ENCODE measurements at regions not wholly inside any gene's neighbourhood (a gene's known extent, or its start where the extent isn't known, plus 50 kb on each side); places are given as distances from the start of the nearest gene placed in this dataset.

- no peak for DNase-seq
Measured at GRCh38 chr20:22307409-22307808, 277.0 kb downstream of the FOXA2 start.

GRCh38 chr20:22305381-22305780, 279.0 kb downstream of the FOXA2 start:
- no peak for DNase-seq

DNA sequence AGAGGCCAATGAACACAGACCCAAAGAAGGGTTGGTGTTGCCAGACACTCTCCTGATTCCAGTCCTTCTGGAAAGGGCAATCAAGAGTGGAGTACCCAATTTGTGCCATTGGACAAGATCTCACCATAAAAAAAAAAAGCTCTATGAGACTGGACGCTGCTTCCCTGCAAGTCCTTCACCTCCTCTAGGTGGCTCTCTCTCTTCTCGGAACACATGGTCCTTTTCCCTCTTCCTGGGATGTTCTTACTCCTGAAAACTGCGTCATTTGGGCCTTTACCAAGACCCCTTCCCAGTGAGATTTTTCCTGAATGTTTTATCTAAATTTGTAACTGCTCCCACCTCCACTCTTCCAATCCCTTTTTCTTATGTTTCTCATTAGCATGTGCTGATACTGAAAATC, 280.8 kb downstream of the FOXA2 start:
- no peak for DNase-seq

- no peak for DNase-seq
Measured at GRCh38 chr20:22302039-22302438, 282.3 kb downstream of the FOXA2 start.

DNA sequence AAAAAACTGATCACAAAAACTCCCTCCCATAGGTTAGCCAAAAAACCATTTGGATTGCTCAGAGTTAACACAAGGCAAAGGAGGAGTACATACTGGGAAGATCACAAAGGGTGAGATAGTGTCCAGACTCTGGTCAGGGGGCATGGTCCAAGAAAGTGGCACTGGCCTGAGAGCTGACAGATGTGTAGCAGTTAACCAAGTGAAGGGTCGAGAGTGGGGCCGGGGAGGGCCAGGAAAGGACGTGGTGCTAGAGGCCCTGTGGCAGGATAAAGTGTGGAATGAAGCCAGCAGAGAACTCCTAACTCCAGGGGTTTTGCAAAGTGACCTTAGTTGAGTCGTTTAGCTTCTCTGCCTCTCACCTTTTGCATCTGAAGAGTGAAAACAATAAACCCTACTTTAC, 290.5 kb downstream of the FOXA2 start:
- DNase-seq, result no peak

DNA sequence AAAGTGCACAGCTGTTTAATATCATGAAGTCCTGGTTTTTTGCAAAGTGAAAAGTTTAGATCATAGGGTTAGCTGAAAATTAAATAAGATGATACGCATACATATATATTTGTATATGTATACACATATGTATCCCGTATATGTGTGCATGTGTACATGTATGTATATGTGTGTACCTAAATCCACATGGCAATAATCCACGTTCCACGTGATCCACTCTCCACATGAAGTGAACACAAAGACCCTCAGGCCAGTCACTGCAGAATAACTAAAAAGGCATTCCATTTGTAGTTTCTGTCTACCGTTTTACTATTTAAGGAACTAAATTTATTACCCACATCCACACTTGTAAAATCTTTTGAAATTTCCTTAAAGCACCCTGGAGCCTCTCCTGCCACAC, 294.9 kb downstream of the FOXA2 start:
- DNase-seq, result no peak

DNA sequence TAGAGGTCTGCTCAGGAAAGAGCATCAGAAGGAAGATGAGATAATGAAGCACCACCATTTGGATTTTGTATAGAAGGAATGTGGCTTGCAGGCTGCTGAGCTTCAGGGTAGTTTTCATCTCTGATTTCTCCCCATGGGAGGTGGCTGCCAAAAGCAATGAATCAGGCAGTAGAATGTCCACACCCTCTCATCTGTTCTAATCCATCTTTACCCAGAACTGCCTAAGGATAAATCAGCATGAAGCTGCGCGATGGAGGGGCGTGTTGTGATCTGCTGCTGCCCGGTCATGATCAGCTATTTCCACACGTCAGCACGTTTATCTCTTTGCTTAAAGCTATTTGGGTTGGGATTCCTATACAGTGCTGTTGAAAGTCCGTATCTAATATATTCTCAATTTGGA, 295.4 kb downstream of the FOXA2 start:
- no peak for DNase-seq

DNA sequence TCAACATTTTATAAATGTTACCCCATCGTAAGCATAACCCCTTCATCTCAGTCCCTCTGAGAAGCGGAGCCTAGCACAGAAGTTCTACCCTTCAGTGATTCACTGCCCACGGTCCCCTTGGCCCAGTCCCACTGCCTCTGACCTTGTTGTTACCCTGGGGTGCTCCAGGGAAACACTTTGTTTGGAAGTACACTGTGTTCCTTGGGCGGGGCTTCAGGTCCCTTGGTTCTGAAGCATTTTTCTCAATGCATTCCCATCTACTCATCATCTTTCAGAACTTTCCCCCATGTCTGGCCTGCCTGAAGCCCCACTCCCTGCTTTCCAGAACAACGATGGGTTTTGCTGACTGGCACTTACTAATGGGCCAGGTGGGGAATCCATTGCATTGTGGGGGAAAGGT, 296.2 kb downstream of the FOXA2 start:
- no peak for DNase-seq

DNA sequence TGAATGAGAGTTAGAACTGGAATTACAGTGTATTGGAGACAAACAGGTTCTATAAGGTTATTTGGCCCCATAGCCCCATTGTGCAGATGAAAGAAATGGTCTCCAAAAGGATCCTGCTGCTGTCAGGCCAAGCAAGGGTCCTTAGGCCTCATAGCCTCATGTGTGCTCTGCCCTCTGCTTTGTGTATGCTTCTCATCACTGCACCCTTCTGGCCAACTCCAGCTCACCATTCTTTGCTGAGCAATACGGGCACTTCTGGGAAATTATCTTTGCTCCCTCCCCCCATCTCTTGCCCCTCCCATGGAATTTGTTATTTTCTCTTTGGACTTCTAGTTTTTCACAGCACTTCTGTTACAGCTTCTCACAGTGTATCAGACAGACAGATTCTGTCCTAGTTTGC, 298.8 kb downstream of the FOXA2 start:
- DNase-seq, result no peak

- DNase-seq, result no peak
Measured at GRCh38 chr20:22282696-22283095, 301.7 kb downstream of the FOXA2 start.

GRCh38 chr20:22274330-22274729, 310.0 kb downstream of the FOXA2 start:
- DNase-seq, result no peak

- no peak for DNase-seq
Measured at GRCh38 chr20:22268675-22269074, 315.7 kb downstream of the FOXA2 start.

DNA sequence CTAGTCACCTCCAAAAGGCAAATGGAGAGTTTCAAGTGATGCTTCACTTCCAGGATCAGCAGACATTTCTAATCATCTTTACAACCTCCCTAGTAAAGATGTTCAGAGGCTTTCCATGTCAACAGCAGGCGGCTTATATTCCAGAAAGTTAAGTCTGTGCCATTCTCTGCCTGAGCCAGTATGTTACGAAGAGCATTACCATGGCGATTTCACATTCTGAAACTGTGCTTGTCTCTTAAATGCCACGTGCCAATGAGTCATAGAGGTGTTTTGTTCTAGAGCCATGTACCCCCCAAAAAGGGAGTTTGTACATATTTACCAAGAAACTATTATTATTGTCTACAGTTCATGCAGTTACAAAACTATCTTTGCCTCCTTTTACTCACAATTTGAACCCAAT, 319.5 kb downstream of the FOXA2 start:
- no peak for DNase-seq

DNA sequence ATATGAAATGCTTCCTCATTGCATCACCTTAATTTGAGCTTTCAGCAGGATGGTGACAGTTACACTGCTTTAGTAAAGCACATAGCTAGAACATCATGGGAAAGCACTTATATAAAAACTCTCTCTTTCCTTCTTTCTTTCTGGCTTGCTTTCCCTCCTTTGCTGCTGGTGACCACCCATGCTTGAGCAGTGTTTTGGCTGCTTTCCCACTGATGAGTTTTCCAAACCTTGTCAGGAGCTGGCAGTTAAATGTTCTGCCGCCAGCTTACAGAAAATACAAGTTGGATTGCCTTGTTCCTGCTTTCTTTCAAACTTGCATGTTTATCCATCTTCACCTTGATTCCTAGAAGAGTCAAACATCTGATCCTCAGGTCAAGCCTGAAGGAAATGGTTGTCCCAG, 323.9 kb downstream of the FOXA2 start:
- DNase-seq, result no peak

DNA sequence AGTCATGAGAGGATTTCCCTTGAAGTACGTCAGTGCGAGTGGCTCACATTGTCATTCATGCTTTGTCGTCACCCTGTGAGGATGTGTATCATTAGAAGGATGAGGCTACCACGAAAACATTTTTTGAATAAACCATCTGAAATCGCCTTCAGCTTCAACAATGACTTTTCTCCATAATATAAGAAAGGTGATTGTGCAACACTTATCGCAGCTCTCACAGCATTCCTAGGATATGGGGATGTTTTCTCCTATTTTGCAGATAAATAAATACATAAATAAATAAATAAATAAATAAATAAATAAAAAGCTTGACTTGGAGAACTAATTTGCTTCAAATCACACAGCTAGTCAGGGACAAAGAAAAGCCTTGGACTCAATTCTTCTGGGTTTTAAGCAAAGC, 326.5 kb downstream of the FOXA2 start:
- no peak for DNase-seq

DNA sequence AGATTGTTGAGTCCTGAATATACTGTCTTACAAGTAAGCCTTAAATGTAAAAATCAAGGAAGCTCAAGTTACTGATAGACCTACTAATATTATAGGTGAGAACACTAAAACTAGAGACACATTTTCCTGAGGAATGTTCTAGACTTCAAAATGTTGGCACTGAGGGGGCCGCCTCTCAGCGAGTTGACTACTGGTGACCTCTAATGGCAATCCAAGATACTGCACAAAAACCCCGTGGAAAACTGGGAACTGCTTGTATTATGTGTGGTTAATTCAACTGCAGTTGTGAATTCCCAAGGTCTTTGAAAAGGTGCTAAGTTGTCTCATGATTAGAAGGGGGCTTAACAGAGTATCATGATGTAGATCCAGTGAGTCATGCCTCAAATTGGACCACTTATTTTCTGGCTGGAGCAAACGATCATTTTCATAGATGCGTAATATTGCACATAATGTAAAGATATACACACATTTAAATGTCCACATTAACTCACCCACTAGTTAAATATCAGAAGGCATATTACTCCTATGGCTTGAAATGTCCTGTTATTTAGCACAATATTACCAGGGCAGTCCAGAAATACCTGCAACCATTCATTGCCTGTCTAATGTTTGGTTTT, 336.2 kb downstream of the FOXA2 start:
- no peak for DNase-seq

GRCh38 chr20:22245139-22245538, 339.2 kb downstream of the FOXA2 start:
- DNase-seq, result no peak

GRCh38 chr20:22243067-22243466, 341.3 kb downstream of the FOXA2 start:
- DNase-seq, result no peak

GRCh38 chr20:22241609-22242008, 342.8 kb downstream of the FOXA2 start:
- DNase-seq, result no peak

GRCh38 chr20:22232923-22233322, 351.4 kb downstream of the FOXA2 start:
- no peak for DNase-seq

DNA sequence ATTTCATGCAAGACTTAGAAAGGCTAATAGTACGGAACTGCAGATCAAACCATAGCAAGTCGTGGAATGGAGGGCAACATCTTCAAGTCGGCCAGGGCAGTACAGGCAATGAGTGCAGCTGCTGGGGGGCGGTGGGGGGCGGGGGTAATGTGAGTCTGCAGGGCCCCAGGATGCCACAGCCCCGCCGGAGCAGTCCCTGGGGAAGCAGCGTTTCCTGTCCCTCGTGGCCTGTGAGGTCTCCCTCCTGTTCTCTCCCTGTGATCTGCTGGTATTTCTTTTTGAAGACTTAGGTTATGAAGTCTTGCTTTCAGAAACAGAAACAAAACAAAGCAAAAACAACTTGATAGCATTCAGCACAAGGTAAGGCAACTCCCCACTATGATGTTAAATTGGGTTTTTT, 351.9 kb downstream of the FOXA2 start:
- DNase-seq, result no peak

GRCh38 chr20:22226849-22227700, 357.3 kb downstream of the FOXA2 start:
- DNase-seq, result no peak

- no peak for DNase-seq
Measured at GRCh38 chr20:22223236-22223635, 361.1 kb downstream of the FOXA2 start.

DNA sequence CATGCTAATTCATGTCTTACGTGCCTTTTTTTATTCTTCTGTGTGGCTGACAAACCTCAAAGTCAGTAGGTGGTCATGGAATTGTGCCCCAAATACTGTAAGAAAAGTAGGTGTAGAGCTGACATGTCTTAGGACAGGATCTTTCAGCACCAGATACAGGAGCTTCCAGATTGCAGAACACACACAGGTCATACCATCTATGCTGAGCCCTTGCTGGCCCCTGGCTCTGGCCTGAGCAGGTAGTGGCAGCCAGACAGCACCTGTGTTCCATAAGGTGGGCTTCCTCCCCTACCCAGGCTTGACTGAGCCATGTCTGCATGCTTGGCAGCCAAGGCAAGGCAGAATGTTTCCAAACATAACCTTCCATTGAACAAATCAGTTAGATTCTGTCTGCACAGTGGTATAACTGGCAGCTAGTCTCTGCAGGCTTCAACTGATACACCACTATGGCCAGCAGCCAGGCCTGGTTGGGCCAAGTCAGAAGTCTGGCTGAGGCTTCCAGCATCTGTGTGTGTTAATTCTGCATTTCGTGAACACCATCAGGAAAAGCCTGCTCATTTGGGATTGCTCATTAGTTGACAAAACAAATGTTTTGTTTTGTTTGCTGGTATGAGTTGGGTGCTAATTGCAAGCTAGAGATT, 366.5 kb downstream of the FOXA2 start:
- no peak for DNase-seq

Measured in DMS79 (cell line).